HCT116 (cell line): ENCODE measurements at regions not wholly inside any gene's neighbourhood (a gene's known extent, or its start where the extent isn't known, plus 50 kb on each side); places are given as distances from the start of the nearest gene placed in this dataset.

Experiments
- ATAC-seq: fragments of 200-7000 bp; cut with Tn5 transposase; 2 replicates; pipeline ENCODE4 v1.9.1; 2020; ENCODE audit warnings: mild to moderate bottlenecking, moderate library complexity
- BruUV-seq: library from RNA; stranded (reverse); fragments of 400-500 nt; replicated peaks from 2 replicates; lab custom pipeline; 2021; lab: Mats Ljungman, UMichigan
- CTCF ChIA-PET: fragments of 300-600 bp; sonication (Branson Sonifier 250); formaldehyde crosslinking; loops from one replicate; lab custom pipeline; 2021; ENCODE audit warnings: antibody characterized with exemption; lab: Charles Lee
- POLR2A ChIA-PET: fragments of 300-600, 350-600 bp; sonication (Branson Sonifier 250); formaldehyde crosslinking; loops from one replicate; lab custom pipeline; 2021; ENCODE audit warnings: antibody characterized with exemption; lab: Charles Lee
- RAD21 ChIA-PET, 2 experiments: fragments of 300-600 bp; sonication (Branson Sonifier 250); formaldehyde crosslinking; loops; one replicate each; lab custom pipeline; 2023; ENCODE audit warnings: low total read pairs in 2 of 2; ENCODE audit not compliant: uncharacterized antibody in 2 of 2, unreplicated experiment in 2 of 2, low non-redundant PET in 1 of 2; lab: Charles Lee
- DNase-seq: peaks from one replicate; pipeline ENCODE4 v3.0.0-alpha.2; 2010; ENCODE audit warnings: low read depth, low spot score
- H2AFZ ChIP-seq: fragments of 200-600 bp; shearing (Covaris generic), sonication (generic); 2 replicates; pipeline ENCODE4 v1.6.1; 2017; ENCODE audit warnings: low read depth, mixed run types, mixed read lengths, antibody characterized with exemption, low read length; ENCODE audit not compliant: poor library complexity, severe bottlenecking
- H3K27ac ChIP-seq: 2 replicates; pipeline ENCODE4 v1.5.1; 2012; ENCODE audit warnings: low read depth, low read length
- H3K27me3 ChIP-seq: fragments of 200-600 bp; sonication (generic); 2 replicates; pipeline ENCODE4 v1.6.1; 2016; ENCODE audit warnings: mixed run types, low read length, mixed read lengths; ENCODE audit not compliant: insufficient read depth
- H3K36me3 ChIP-seq, 2 experiments: fragments of 200-500 bp in 1 of 2; fragments of 200-600 bp in 1 of 2; sonication (Bioruptor generic) in 1 of 2; sonication (generic) in 1 of 2; 2 replicates each; pipeline versions ENCODE4 v1.5.1 to v1.6.1; 2014 to 2016; ENCODE audit warnings: low read length in 2 of 2, inconsistent platforms in 1 of 2, mixed read lengths in 1 of 2, mixed run types in 1 of 2; ENCODE audit not compliant: insufficient read depth in 2 of 2, control insufficient read depth in 1 of 2
- H3K4me1 ChIP-seq, 2 experiments: fragments of 200-600 bp in 1 of 2; sonication (generic) in 1 of 2; 2 replicates each; pipeline versions ENCODE4 v1.5.1 to v1.6.1; 2012 to 2017; ENCODE audit warnings: low read length in 2 of 2, inconsistent platforms in 1 of 2, mild to moderate bottlenecking in 1 of 2, mixed read lengths in 1 of 2, mixed run types in 1 of 2, moderate library complexity in 1 of 2; ENCODE audit not compliant: insufficient read depth in 2 of 2, control insufficient read depth in 1 of 2
- H3K4me2 ChIP-seq: fragments of 200-600 bp; sonication (generic); 2 replicates; pipeline ENCODE4 v1.6.1; 2017; ENCODE audit warnings: mixed run types, low read length, mixed read lengths
- H3K4me3 ChIP-seq, 2 experiments: fragments of 200-600 bp in 1 of 2; sonication (generic) in 1 of 2; replicated peaks in 1 of 2; 2 replicates each; pipeline ENCODE4 v1.5.1; 2011 to 2016; ENCODE audit warnings: low read length in 2 of 2, control low read depth in 1 of 2, low read depth in 1 of 2, mild to moderate bottlenecking in 1 of 2, mixed read lengths in 1 of 2, mixed run types in 1 of 2
- H3K79me2 ChIP-seq: fragments of 200-600 bp; sonication (generic); 2 replicates; pipeline ENCODE4 v1.6.1; 2017; ENCODE audit warnings: mild to moderate bottlenecking, mixed run types, low read length, moderate library complexity, mixed read lengths; ENCODE audit not compliant: insufficient read depth
- H3K9ac ChIP-seq: fragments of 200-600 bp; sonication (generic); 2 replicates; pipeline ENCODE4 v1.6.1; 2016; ENCODE audit warnings: low read length, mixed read lengths
- H3K9me2 ChIP-seq: fragments of 200-600 bp; sonication (generic), shearing (Covaris generic); 2 replicates; pipeline ENCODE4 v1.6.1; 2017; ENCODE audit warnings: mixed run types, mild to moderate bottlenecking, moderate library complexity; ENCODE audit not compliant: insufficient read depth
- H3K9me3 ChIP-seq, 2 experiments: fragments of 200-500 bp in 1 of 2; fragments of 200-600 bp in 1 of 2; sonication (Bioruptor generic) in 1 of 2; sonication (generic) in 1 of 2; 2 replicates each; pipeline ENCODE4 v1.6.1; 2014 to 2017; ENCODE audit warnings: low read length in 2 of 2, mixed read lengths in 2 of 2, inconsistent platforms in 1 of 2, low read depth in 1 of 2, mild to moderate bottlenecking in 1 of 2, mixed run types in 1 of 2, moderate library complexity in 1 of 2; ENCODE audit not compliant: control insufficient read depth in 1 of 2, insufficient read depth in 1 of 2
- H4K20me1 ChIP-seq: fragments of 200-600 bp; sonication (generic), shearing (Covaris generic); 2 replicates; pipeline ENCODE4 v1.6.1; 2017; ENCODE audit warnings: mixed run types, mild to moderate bottlenecking, moderate library complexity; ENCODE audit not compliant: insufficient read depth
- CBX3 ChIP-seq: IDR thresholded peaks from 2 replicates; pipeline ENCODE4 v1.6.1; 2012; ENCODE audit warnings: low read depth
- CEBPB ChIP-seq: IDR thresholded peaks from 2 replicates; pipeline ENCODE4 v1.6.1; 2012; ENCODE audit warnings: low read depth
- EZH2 ChIP-seq: fragments of 200-600 bp; sonication (generic); IDR thresholded peaks from 2 replicates; pipeline ENCODE4 v1.6.1; 2017; ENCODE audit warnings: antibody characterized with exemption, mixed run types
- EZH2phosphoT487 ChIP-seq: fragments of 200-600 bp; IDR thresholded peaks from 2 replicates; pipeline ENCODE4 v1.6.1; 2018; ENCODE audit warnings: antibody characterized with exemption, borderline replicate concordance
- FOSL1 ChIP-seq: IDR thresholded peaks from 2 replicates; pipeline ENCODE4 v1.6.1; 2012; ENCODE audit warnings: low read depth
- POLR2A ChIP-seq: IDR thresholded peaks from 2 replicates; pipeline ENCODE4 v1.7.0; 2011; ENCODE audit warnings: borderline replicate concordance; ENCODE audit not compliant: insufficient read depth, insufficient read length; ENCODE audit errors: extremely low read depth
- POLR2AphosphoS5 ChIP-seq: IDR thresholded peaks from 2 replicates; pipeline ENCODE4 v1.6.1; 2011; ENCODE audit warnings: mild to moderate bottlenecking, low read depth, low read length, moderate library complexity
- RAD21 ChIP-seq: IDR thresholded peaks from 2 replicates; pipeline ENCODE4 v1.6.1; 2012; ENCODE audit warnings: low read depth, mild to moderate bottlenecking
- SIN3A ChIP-seq: IDR thresholded peaks from 2 replicates; pipeline ENCODE4 v1.6.1; 2012; ENCODE audit warnings: low read depth
- SP1 ChIP-seq: IDR thresholded peaks from 2 replicates; pipeline ENCODE4 v1.6.1; 2012; ENCODE audit warnings: low read depth
- TCF7L2 ChIP-seq: IDR thresholded peaks from 2 replicates; pipeline ENCODE4 v1.7.0; 2011; ENCODE audit warnings: borderline replicate concordance, inconsistent platforms; ENCODE audit not compliant: insufficient read depth, insufficient read length; ENCODE audit errors: extremely low read depth
- ZNF274 ChIP-seq: fragments of 200-500 bp; sonication (Bioruptor generic); IDR thresholded peaks from 2 replicates; pipeline ENCODE4 v1.6.1; 2014; ENCODE audit warnings: mild to moderate bottlenecking, low read depth, low read length, inconsistent platforms
- intact Hi-C: fragments of 100-400 bp; cut with micrococcal nuclease; formaldehyde crosslinking; loops from 2 replicates; pipeline ENCODE4 v1.10.0; 2022
- TF ChIP-seq, protein P1 (sequence below): IDR thresholded peaks from 2 replicates; pipeline ENCODE4 v1.6.1; 2011; ENCODE audit warnings: mild to moderate bottlenecking, low read length, moderate library complexity; ENCODE audit not compliant: insufficient replicate concordance; ENCODE audit errors: extremely low read depth
- TF ChIP-seq, protein P2 (sequence below), 3 experiments: fragments of 200-600 bp in 1 of 3; sonication (generic) in 1 of 3; IDR thresholded peaks in 2 of 3; conservative IDR thresholded peaks in 1 of 3; 2 replicates each; pipeline ENCODE4 v1.5.1; 2012 to 2017; ENCODE audit warnings: low read depth in 2 of 3, low read length in 2 of 3, antibody characterized with exemption in 1 of 3, borderline replicate concordance in 1 of 3, control low read depth in 1 of 3, mild to moderate bottlenecking in 1 of 3, mixed read lengths in 1 of 3, mixed run types in 1 of 3, moderate library complexity in 1 of 3; ENCODE audit not compliant: insufficient read depth in 1 of 3
- TF ChIP-seq, protein P3 (sequence below): IDR thresholded peaks from 2 replicates; pipeline ENCODE4 v1.6.1; 2012
- TF ChIP-seq, protein P4 (sequence below): IDR thresholded peaks from 2 replicates; pipeline ENCODE4 v1.6.1; 2012; ENCODE audit warnings: low read depth
- TF ChIP-seq, protein P5 (sequence below): IDR thresholded peaks from 2 replicates; pipeline ENCODE4 v1.6.1; 2012

DNA sequence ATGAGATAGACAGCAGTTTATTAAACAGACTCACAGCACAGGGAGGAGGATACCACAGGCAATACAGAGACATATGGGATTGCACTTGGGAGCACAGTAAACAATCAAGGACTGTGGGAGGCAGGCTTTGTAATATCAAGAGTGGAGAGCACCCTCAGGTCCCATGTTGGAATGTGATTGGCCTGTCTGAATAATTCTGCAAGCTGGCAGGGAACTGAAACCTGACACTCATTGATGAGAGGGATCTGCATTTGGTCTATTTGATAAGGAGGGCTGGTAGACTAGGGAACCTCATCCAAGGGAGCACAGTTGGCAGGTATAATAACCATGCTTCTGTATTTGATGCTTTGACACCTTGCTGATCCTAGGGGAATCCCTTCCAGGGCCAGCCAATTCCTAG lies 69.9 kb upstream of the PRMT6 start:
- no peak overlapping the region for H3K4me3 ChIP-seq
- no peak overlapping the region for H3K9ac ChIP-seq
- H3K36me3 ChIP-seq, result no peaks in the 10 kb centered on the region
- no peaks in the 10 kb centered on the region for H3K79me2 ChIP-seq
- no peaks in the 10 kb centered on the region for H3K27me3 ChIP-seq
- no peaks in the 10 kb centered on the region for H3K4me1 ChIP-seq
- intact Hi-C loops, result no loop called here
- no peak overlapping the region for H2AFZ ChIP-seq
- H4K20me1 ChIP-seq, result no peaks in the 10 kb centered on the region
- peaks cover 0 to 7% of the 10 kb centered on the region in 2 experiments; a peak in 1 of 4 replicates for H3K9me3 ChIP-seq
- BruUV-seq, result no TSS peak
- CTCF ChIA-PET, result no interaction called here
- H3K9me2 ChIP-seq, result no peaks in the 10 kb centered on the region
- POLR2A ChIA-PET, result no interaction called here
- DNase-seq (no peak), ATAC-seq (no peak)
- no peak overlapping the region for H3K27ac ChIP-seq
- TF ChIP-seq TCF7L2 (no peak), CEBPB (no peak), POLR2A (no peak), POLR2AphosphoS5 (no peak), EZH2phosphoT487 (no peak), EZH2 (no peak), ZNF274 (no peak), CBX3 (no peak), RAD21 (no peak), SIN3A (no peak), FOSL1 (no peak), SP1 (no peak)
- TF ChIP-seq, protein P1, sequence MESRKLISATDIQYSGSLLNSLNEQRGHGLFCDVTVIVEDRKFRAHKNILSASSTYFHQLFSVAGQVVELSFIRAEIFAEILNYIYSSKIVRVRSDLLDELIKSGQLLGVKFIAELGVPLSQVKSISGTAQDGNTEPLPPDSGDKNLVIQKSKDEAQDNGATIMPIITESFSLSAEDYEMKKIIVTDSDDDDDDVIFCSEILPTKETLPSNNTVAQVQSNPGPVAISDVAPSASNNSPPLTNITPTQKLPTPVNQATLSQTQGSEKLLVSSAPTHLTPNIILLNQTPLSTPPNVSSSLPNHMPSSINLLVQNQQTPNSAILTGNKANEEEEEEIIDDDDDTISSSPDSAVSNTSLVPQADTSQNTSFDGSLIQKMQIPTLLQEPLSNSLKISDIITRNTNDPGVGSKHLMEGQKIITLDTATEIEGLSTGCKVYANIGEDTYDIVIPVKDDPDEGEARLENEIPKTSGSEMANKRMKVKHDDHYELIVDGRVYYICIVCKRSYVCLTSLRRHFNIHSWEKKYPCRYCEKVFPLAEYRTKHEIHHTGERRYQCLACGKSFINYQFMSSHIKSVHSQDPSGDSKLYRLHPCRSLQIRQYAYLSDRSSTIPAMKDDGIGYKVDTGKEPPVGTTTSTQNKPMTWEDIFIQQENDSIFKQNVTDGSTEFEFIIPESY, result no peak
- TF ChIP-seq, protein P2, sequence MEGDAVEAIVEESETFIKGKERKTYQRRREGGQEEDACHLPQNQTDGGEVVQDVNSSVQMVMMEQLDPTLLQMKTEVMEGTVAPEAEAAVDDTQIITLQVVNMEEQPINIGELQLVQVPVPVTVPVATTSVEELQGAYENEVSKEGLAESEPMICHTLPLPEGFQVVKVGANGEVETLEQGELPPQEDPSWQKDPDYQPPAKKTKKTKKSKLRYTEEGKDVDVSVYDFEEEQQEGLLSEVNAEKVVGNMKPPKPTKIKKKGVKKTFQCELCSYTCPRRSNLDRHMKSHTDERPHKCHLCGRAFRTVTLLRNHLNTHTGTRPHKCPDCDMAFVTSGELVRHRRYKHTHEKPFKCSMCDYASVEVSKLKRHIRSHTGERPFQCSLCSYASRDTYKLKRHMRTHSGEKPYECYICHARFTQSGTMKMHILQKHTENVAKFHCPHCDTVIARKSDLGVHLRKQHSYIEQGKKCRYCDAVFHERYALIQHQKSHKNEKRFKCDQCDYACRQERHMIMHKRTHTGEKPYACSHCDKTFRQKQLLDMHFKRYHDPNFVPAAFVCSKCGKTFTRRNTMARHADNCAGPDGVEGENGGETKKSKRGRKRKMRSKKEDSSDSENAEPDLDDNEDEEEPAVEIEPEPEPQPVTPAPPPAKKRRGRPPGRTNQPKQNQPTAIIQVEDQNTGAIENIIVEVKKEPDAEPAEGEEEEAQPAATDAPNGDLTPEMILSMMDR (IDR thresholded peaks at IDR 0.05 in 2 of 3, conservative IDR thresholded peaks at IDR 0.05 in 1 of 3; ENCODE audit: borderline replicate concordance in 1 of 3, insufficient read depth in 1 of 3, low read depth in 2 of 3, low read length in 2 of 3), result no peak
- TF ChIP-seq, protein P3, sequence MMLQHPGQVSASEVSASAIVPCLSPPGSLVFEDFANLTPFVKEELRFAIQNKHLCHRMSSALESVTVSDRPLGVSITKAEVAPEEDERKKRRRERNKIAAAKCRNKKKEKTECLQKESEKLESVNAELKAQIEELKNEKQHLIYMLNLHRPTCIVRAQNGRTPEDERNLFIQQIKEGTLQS, result no peak
- TF ChIP-seq, protein P4, sequence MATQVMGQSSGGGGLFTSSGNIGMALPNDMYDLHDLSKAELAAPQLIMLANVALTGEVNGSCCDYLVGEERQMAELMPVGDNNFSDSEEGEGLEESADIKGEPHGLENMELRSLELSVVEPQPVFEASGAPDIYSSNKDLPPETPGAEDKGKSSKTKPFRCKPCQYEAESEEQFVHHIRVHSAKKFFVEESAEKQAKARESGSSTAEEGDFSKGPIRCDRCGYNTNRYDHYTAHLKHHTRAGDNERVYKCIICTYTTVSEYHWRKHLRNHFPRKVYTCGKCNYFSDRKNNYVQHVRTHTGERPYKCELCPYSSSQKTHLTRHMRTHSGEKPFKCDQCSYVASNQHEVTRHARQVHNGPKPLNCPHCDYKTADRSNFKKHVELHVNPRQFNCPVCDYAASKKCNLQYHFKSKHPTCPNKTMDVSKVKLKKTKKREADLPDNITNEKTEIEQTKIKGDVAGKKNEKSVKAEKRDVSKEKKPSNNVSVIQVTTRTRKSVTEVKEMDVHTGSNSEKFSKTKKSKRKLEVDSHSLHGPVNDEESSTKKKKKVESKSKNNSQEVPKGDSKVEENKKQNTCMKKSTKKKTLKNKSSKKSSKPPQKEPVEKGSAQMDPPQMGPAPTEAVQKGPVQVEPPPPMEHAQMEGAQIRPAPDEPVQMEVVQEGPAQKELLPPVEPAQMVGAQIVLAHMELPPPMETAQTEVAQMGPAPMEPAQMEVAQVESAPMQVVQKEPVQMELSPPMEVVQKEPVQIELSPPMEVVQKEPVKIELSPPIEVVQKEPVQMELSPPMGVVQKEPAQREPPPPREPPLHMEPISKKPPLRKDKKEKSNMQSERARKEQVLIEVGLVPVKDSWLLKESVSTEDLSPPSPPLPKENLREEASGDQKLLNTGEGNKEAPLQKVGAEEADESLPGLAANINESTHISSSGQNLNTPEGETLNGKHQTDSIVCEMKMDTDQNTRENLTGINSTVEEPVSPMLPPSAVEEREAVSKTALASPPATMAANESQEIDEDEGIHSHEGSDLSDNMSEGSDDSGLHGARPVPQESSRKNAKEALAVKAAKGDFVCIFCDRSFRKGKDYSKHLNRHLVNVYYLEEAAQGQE, result no peak
- TF ChIP-seq, protein P5, sequence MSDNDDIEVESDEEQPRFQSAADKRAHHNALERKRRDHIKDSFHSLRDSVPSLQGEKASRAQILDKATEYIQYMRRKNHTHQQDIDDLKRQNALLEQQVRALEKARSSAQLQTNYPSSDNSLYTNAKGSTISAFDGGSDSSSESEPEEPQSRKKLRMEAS, result no peak
- RAD21 ChIA-PET, result no interaction called here
- no peak overlapping the region for H3K4me2 ChIP-seq
